ENCODE measurements at regions not wholly inside any gene's neighbourhood (a gene's known extent, or its start where the extent isn't known, plus 50 kb on each side); places are given as distances from the start of the nearest gene placed in this dataset.

DNA sequence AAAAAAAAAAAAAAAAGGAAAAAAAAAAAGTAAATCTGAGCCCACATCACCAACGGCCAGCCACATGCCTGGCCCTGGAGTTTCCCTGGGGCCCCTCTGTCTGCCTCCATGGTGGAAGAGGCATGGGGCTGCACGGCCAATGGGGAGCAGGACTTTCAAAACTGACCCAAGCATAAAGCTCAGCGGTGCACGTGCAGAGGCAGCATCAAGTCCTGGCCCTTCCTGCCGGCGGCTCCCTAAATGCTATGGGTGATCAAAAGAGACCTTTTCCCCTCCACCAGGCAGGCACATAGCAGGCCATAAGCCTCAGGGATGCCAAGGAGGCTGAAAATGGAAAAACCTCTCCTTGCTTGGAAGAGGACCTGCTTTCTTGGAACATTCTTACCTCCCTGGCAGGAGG, 94.3 kb downstream of the OAT start:
- TF ChIP-seq CTCF (IDR thresholded peaks at IDR 0.05): no peak
- TF ChIP-seq POLR2A (IDR thresholded peaks at IDR 0.05): no peak
